HFF-Myc (cell line): ENCODE measurements at regions not wholly inside any gene's neighbourhood (a gene's known extent, or its start where the extent isn't known, plus 50 kb on each side); places are given as distances from the start of the nearest gene placed in this dataset.

ENCODE experiments used
- DNase-seq: peaks from one replicate; pipeline ENCODE4 v3.0.0-alpha.2; 2011; ENCODE audit warnings: low read depth; ENCODE audit errors: extremely low read depth
- H3K4me3 ChIP-seq: replicated peaks from 2 replicates; pipeline ENCODE4 v1.5.1; 2011; ENCODE audit warnings: low read depth, mild to moderate bottlenecking, control low read depth, low read length
- CTCF ChIP-seq: IDR thresholded peaks from 2 replicates; pipeline ENCODE4 v1.5.1; 2012; ENCODE audit warnings: mild to moderate bottlenecking, low read depth, low read length, control low read depth; ENCODE audit errors: missing control alignments

DNA sequence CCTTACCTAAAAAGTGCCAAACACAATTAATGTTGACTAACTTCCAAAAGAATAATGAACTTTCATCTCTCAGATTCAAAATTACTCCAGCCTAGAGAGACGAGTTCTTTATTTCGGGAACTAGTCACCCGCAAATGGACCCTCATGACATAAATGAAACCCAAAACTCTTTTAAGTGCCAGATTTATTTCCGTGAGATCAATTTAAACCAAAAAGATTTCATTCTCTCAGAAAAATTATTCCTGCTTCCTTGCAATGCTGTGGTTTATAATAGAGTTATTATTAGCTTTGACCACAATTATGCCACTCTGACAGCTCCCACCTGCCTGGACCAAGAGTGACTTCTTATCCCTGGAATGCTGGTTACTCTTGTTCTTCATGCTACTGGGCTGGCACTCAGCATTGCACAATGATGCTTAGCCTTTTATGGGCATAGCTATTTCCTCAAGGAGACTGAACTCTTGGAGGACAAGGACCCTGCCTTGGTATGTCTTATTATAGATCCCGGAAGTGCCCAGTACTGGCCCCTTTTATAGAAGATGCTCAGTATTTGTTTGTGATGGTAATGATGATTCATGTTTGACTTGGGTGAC lies 183.5 kb downstream of the SNX18 start:
- no peak overlapping the region for H3K4me3 ChIP-seq
- TF ChIP-seq CTCF, result no peak
- peak; percentile 79 for DNase-seq

DNA sequence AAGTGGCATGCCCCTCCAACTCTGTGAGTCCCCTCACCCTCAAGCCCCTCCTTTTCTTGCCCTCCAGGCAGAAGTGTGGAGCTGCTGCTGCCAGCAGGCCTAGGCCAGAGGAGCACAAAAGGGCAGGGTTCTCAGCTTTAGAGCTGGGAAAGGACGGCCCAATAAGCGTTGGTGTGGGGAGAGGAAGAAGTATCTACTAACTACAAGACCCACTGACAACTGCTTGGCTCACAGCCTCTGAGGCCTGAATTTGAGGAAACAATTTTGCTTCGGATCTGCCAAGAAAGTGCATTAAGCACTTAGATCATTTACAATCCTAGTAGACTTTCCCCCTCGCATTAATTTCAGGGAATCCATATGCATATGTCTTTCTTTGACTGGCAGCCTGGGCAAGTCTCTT lies 179.4 kb downstream of the SNX18 start:
- no peak overlapping the region for H3K4me3 ChIP-seq
- DNase-seq, result no peak
- no peak for TF ChIP-seq CTCF

DNA sequence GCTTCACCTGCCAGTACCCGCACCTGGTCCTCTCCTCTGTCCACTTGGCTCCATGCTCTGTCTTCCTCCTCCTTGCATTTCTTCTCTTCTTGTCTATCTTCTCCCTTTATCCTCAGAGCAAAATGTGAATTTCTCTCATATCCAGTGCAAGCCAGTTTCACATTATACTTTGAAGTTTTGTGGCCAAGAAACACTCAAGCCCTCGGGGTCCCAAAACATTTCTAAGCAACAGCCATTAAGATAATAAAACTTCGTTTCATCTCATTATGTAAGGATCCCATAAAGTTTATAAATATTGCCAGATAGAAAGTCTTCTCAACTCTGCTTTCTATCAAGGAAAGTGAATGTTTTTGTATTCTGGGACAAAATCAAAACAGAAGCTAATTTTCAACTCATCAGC lies 178.8 kb downstream of the SNX18 start:
- H3K4me3 ChIP-seq, result no peak overlapping the region
- no peak for TF ChIP-seq CTCF
- no peak for DNase-seq

DNA sequence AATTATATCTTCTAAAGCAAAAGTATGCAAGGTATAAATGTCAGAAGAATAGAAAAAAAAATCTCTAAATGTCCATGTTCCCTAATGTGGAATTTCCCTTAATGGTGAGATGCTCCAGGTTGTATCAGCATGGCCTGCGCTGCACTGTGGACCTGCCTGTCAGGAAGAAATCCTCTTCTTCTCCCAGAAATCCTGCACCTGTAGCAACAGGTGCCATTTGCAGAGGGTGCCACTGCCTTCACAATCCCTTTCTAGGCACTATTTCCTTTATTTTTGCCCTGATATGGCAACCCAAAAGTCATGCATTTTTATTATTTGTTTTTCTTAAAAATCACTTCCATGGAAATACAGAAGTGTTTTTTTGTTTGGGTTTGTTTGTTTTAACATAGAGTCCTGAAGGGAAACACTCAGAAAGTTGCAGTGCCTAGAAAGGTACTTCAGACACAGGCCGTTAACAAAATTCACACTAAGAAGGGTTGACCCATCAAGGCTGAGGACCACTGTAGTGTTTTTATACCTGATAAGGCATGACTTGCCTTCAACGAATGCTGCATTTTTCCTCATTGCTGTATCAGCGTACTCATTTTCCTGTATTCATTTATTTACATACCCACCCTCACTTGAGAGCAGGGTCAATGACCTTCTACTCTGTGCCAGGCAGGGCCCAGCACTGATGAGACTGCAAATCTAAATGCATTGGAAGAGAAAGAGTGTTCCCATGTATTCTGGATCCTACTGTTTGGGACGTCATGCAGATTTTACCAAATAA lies 177.8 kb downstream of the SNX18 start:
- H3K4me3 ChIP-seq, result no peak overlapping the region
- TF ChIP-seq CTCF, result no peak
- no peak for DNase-seq

DNA sequence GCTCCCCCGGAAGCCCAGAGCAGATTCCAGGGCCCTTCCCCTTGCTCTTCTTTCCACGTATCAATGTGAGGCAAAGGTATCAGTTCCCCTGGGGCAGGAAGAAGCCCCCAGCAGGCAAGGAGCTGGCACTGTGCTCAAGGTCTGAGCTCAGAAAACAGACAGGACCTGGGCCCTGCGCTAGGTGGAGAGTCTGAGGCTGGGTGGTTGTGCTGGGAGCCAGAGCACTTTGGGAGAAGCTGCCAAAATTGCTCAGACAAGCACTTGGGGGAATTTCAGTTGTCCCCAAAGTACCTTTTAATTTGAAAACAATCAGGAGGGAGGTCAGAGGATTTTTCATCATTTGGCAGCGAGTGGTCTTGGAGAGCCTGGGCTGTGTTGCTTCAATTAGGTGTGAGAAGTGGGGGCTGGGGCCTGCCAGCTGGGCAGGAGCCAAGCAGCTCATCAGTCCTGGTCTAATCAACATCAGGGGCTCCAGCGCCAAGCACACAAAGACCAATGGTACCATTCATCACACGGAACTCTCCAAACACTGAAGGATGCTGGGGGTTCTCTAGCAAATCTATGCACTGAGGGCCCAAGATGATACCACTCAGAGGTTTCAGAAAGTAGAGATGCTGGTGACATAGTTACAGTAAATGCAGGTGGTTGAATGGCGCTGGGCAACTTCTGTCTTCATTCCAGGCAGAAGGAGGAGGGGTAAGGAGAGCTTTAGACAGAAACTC lies 176.5 kb downstream of the SNX18 start:
- no peak overlapping the region for H3K4me3 ChIP-seq
- DNase-seq, result no peak
- TF ChIP-seq CTCF, result no peak

GRCh38 chr5:54692631-54693030 lies 175.1 kb downstream of the SNX18 start:
- H3K4me3 ChIP-seq, result no peak overlapping the region
- no peak for DNase-seq
- no peak for TF ChIP-seq CTCF
